HepG2 (cell line): ENCODE measurements at regions not wholly inside any gene's neighbourhood (a gene's known extent, or its start where the extent isn't known, plus 50 kb on each side); places are given as distances from the start of the nearest gene placed in this dataset.

Source experiments
- EP300 ChIP-seq, 3 experiments: sonication (generic) in 1 of 3; formaldehyde crosslinking in 1 of 3; IDR thresholded peaks; 2 replicates each; pipeline versions ENCODE4 v1.5.1 to v1.6.1; 2011 to 2020; ENCODE audit warnings: low read depth in 2 of 3, low read length in 2 of 3, borderline replicate concordance in 1 of 3, improper control_type of control experiment in 1 of 3, mild to moderate bottlenecking in 1 of 3, missing genetic modification reagents in 1 of 3, moderate library complexity in 1 of 3
- ZNF282 ChIP-seq: fragments of 450-650 bp; IDR thresholded peaks from 2 replicates; pipeline ENCODE4 v1.6.1; 2018; ENCODE audit not compliant: partially characterized antibody

DNA sequence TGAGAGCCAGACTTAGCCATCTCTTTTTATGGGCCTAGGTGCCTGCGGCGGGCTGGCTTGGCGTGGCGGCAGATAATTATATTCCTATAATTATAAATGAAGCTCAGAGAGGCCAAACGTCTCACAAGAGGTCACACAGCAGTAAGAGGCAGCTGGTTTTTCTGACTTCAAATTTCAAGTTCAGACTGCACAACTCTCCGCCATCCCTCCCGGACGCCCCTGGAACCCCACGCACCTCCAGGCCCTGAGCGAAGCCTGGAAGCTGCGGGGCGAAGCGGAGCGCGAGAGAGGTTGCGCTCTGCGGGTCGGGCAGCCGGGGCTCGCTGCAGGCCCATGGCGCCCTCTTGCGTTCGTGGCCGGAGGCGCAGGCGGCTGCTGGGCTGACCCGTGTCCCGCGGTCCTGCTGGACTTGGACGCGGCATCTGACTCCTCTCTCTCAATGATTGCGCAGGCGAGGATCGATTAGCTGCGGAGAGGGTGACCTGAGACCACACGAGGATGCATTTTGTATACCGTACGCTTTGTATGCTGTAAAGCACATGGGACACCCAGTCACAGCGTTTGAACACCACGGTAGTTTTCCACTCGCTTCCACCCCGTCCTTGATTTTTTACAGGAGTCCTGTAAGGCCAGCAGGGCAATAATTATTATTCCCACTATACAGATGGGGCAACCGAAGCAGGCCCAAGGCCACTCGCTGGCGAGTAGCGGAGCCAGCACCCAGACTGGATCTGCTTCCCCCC lies 272.7 kb downstream of the FOXD2 start:
- TF ChIP-seq EP300 (IDR thresholded peaks at IDR 0.05; ENCODE audit: low read depth in 2 of 2, low read length in 2 of 2) (no peak), EP300 (CRISPR knock-in tag; IDR thresholded peaks at IDR 0.05; ENCODE audit: borderline replicate concordance) (no peak), ZNF282 (no peak)
